ENCODE measurements at regions not wholly inside any gene's neighbourhood (a gene's known extent, or its start where the extent isn't known, plus 50 kb on each side); places are given as distances from the start of the nearest gene placed in this dataset.

DNA sequence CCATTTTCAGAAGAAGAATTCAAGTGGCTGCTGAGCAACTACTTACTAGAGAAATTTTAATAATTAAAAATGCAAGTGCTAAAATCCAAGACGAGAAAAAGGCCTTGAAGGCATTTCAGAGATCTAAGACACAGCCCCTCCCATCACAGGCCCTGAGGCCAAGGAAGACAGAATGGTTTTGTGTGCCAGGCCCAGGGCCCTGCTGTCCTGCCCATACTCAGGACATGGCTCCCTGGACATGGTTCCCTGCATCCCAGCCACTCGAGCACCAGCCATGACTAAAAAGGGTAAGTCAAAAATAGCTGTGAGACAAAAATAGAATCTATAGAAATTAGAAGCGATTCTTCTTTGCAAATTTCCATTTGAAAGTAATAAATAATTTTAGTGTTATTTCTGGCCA is 364.9 kb downstream of the COL12A1 start:
- ATAC-seq (no peak), DNase-seq (no peak)
- Mint-ChIP-seq H3K4me3 (no peak overlapping the region), H3K9me3 (ENCODE audit: low read depth) (no peaks in the 10 kb centered on the region), H3K27me3 (no peaks in the 10 kb centered on the region), H3K27ac (no peak overlapping the region), H3K36me3 (no peaks in the 10 kb centered on the region), H3K4me1 (no peaks in the 10 kb centered on the region)
- CTCF ChIA-PET = no interaction called here

DNA sequence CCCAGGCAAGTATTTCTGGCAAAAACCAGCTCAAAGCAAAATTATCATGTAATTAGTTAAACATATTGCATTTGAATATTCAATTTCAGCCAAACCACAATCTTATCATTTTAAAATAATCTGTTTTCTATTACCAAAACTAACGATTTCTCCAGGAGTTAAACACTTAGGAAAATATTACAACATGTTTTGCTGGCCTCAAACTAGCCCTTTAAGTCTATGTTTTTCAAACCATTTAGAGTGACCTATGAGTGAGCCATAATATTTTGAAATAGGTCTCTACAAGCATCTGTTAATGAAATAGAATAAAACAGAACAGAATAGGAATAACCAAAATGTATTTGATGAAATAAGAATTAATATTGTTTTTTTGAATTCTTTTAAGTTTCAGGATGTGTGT is 370.9 kb downstream of the COL12A1 start:
- Mint-ChIP-seq H3K36me3 (no peaks in the 10 kb centered on the region), H3K27me3 (no peaks in the 10 kb centered on the region), H3K4me3 (no peak overlapping the region), H3K27ac (no peak overlapping the region), H3K4me1 (no peaks in the 10 kb centered on the region), H3K9me3 (ENCODE audit: low read depth) (peaks cover 4% of the 10 kb centered on the region)
- CTCF ChIA-PET = no interaction called here
- ATAC-seq = no peak
- DNase-seq = no peak

DNA sequence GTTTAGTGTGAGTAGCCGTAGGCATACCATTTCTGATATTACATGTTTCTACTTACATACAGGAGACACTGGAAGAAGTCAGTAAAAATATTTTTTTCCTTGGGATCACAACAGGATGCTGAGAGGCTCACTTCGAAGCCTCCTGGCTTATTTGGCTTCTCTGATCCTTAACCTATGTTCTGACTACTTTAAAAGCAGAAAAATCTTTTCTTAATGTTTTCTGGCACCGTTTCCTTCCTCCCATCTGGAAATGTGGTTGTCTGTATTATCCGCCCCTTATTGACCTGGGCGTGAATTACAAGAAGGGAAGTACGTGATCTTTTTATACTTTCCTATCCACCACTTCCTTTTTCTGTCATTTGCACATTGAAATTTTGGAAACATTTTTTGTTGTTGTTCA is 379.6 kb downstream of the COL12A1 start:
- H3K9me3 Mint-ChIP-seq (ENCODE audit: low read depth) = peaks cover 4% of the 10 kb centered on the region
- no peaks in the 10 kb centered on the region for H3K36me3 Mint-ChIP-seq
- CTCF ChIA-PET = no interaction called here
- no peaks in the 10 kb centered on the region for H3K27me3 Mint-ChIP-seq
- ATAC-seq (no peak), DNase-seq (no peak)
- no peaks in the 10 kb centered on the region for H3K4me1 Mint-ChIP-seq
- H3K4me3 Mint-ChIP-seq = no peak overlapping the region
- no peak overlapping the region for H3K27ac Mint-ChIP-seq

DNA sequence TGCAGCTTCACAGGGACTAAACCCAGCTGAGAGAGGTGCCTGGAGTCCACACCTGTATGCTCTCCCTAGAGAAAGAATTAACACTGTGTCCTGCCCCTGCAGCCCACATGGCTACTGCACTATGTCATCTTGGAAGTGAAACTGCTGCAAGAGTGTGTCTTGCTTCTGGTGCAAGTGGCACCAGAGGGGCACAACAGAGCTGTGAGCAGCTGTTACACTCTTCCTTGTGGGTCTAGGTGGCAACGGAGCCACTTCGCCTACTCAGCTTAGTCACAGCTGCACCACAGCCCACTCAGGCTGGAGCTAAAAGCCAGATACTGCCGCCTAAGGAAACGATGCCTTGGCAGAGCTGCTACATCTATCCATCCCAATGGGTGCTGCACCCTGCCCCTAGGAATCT is 391.4 kb downstream of the COL12A1 start:
- H3K4me3 Mint-ChIP-seq = no peak overlapping the region
- H3K27ac Mint-ChIP-seq = no peak overlapping the region
- no peak for DNase-seq
- no peaks in the 10 kb centered on the region for H3K4me1 Mint-ChIP-seq
- no peak for ATAC-seq
- no peaks in the 10 kb centered on the region for H3K27me3 Mint-ChIP-seq
- CTCF ChIA-PET = no interaction called here
- H3K9me3 Mint-ChIP-seq (ENCODE audit: low read depth) = peaks cover 12% of the 10 kb centered on the region
- H3K36me3 Mint-ChIP-seq = no peaks in the 10 kb centered on the region

DNA sequence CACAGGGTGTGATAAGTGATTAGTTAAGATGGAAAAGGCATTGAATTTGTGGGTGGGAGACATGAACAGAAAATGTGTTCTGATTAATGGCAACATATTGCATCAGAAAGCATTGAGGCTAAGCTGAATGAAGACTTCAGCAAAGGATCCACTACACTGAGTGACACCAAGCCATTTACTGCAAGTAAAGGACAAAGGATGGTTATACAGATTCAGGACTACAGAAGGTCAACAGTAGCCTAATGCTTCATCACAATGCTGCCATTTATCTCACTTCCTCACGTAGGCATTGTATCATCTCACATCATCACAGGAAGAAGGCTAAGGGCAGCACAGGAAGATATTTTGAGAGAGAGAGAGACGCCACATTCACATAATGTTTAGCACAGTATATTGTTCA is 398.2 kb downstream of the COL12A1 start:
- no peaks in the 10 kb centered on the region for H3K36me3 Mint-ChIP-seq
- no peak for ATAC-seq
- H3K4me3 Mint-ChIP-seq = no peak overlapping the region
- no peaks in the 10 kb centered on the region for H3K27me3 Mint-ChIP-seq
- no peak overlapping the region for H3K27ac Mint-ChIP-seq
- H3K4me1 Mint-ChIP-seq = no peaks in the 10 kb centered on the region
- CTCF ChIA-PET = no interaction called here
- H3K9me3 Mint-ChIP-seq (ENCODE audit: low read depth) = no peaks in the 10 kb centered on the region
- DNase-seq = no peak

DNA sequence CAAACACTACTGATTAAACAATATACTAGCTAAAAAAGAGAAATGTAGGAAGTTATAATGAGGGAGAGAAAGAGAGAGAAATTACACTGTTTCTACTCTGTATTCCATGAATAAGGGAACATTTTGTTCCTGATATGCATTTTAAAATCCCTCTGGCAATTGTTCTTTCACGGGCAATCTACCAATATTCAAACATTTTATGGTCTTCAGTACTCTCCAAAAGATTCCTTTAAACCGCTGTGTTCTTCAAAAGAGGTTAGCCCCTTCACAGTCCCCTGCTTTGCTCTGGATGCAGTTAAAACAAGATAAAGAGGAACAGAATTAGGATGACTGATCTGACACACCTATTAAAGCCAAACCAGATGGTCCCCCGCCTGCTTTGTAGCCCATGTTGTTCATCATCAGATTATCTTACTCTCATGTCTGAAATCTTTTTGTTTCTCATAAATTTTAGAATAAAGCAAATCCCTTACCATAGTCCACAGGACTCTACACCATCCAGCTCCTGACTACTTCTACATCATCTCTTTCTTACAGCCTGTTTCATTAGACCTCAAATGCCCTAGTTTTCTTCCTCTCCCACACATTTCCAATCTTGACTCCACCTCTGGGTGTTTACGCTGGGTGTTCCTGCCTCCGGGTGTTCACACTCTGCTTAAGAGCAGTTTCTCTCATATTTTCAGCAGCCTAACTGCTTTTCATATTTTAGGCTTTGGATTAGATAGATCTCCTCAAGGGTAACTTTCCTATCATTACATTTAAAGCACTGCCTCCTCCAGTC is 399.7 kb downstream of the COL12A1 start:
- Mint-ChIP-seq H3K4me1 (no peaks in the 10 kb centered on the region), H3K27me3 (no peaks in the 10 kb centered on the region), H3K27ac (no peak overlapping the region), H3K4me3 (no peak overlapping the region), H3K36me3 (no peaks in the 10 kb centered on the region), H3K9me3 (ENCODE audit: low read depth) (no peaks in the 10 kb centered on the region)
- CTCF ChIA-PET = no interaction called here
- DNase-seq (no peak), ATAC-seq (no peak)

DNA sequence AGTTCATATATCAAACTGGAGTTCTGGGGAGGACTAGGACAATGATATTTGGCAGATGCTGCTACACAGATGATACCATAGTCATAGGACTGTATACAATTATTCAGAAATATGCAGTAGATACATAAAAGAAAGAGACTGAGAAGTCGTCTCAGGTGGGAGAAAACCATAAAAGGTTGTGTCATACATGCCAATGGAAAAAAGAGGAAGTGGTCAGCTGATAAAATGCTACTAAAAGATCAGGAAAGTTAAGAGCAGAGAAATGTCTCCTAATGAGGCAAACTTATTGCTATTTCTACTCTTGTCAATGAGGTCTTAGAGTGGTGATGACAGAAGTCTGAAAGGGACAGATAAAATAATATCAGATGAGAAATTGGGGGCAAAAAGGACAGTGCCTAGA is 407.6 kb downstream of the COL12A1 start:
- Mint-ChIP-seq H3K36me3 (no peaks in the 10 kb centered on the region), H3K4me3 (no peak overlapping the region), H3K9me3 (ENCODE audit: low read depth) (peaks cover 2% of the 10 kb centered on the region), H3K27ac (no peak overlapping the region), H3K27me3 (no peaks in the 10 kb centered on the region), H3K4me1 (no peaks in the 10 kb centered on the region)
- DNase-seq (no peak), ATAC-seq (no peak)
- CTCF ChIA-PET = no interaction called here

DNA sequence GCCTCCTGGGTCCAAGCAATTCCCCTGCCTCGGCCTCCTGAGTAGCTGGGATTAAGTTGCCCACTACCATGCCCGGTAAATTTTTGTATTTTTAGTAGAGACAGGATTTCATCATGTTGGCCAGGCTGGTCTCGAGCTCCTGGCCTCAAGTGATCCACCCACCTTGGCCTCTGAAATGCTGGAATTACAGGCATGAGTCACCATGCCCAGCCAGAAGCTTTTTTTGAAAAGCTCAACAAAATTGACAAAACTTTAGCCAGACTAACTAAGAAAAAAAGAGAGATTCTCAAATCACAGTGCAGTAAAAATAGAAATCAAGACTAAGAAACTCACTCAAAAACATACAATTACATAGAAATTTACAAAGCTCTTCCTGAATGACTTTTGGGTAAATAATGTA is 420.6 kb downstream of the COL12A1 start:
- no peaks in the 10 kb centered on the region for H3K27me3 Mint-ChIP-seq
- DNase-seq (no peak), ATAC-seq (no peak)
- CTCF ChIA-PET = interaction anchor here (0.7 kb wide), 1 partner anchor 591 kb away, joined by 3 read pairs; no protein-coding TSS in a partner anchor
- H3K4me1 Mint-ChIP-seq = no peaks in the 10 kb centered on the region
- H3K9me3 Mint-ChIP-seq (ENCODE audit: low read depth) = no peaks in the 10 kb centered on the region
- H3K36me3 Mint-ChIP-seq = no peaks in the 10 kb centered on the region
- no peak overlapping the region for H3K4me3 Mint-ChIP-seq
- H3K27ac Mint-ChIP-seq = no peak overlapping the region

DNA sequence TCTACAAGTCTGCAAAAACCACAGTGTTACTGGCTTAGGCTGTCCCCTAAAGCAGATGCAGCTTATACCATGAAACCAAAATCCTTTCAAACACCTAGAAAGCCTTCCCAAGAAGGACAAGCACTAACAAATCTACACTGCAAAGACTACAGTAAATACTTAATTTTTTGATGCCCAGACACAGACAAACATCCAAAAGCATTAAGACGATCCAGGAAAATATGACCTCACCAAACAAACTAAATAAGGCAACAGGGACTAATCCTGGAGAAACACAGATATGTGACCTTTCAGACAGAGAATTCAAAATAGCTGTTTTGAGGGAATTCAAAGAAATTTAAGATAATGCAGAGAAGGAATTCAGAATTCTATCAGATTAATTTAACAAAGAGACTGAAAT is 423.5 kb downstream of the COL12A1 start:
- no peaks in the 10 kb centered on the region for H3K27me3 Mint-ChIP-seq
- no peak overlapping the region for H3K4me3 Mint-ChIP-seq
- no peak overlapping the region for H3K27ac Mint-ChIP-seq
- ATAC-seq (no peak), DNase-seq (no peak)
- no peaks in the 10 kb centered on the region for H3K36me3 Mint-ChIP-seq
- CTCF ChIA-PET = no interaction called here
- H3K9me3 Mint-ChIP-seq (ENCODE audit: low read depth) = no peaks in the 10 kb centered on the region
- H3K4me1 Mint-ChIP-seq = no peaks in the 10 kb centered on the region

DNA sequence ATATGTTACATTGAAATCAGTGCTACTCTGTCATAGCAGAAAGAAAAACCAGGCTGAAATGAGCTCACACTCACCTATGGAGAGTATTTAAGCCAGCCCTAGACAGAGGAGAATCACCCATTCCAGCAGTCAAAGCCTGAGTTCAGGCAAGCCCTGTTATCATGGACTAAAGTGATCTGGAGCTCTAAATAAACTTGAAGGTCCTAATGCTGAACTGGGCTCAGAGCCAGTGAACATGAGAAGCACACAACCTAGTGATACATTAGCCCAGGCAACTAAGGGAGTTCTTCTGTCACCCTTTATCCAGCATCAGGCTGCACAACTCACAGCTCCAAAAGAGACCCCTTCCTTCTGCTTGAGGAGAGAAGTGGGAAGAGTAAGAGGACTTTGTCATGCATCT is 425.0 kb downstream of the COL12A1 start:
- Mint-ChIP-seq H3K27me3 (no peaks in the 10 kb centered on the region), H3K4me3 (no peak overlapping the region), H3K27ac (no peak overlapping the region), H3K36me3 (no peaks in the 10 kb centered on the region), H3K9me3 (ENCODE audit: low read depth) (no peaks in the 10 kb centered on the region), H3K4me1 (no peaks in the 10 kb centered on the region)
- CTCF ChIA-PET = no interaction called here
- ATAC-seq (no peak), DNase-seq (no peak)

DNA sequence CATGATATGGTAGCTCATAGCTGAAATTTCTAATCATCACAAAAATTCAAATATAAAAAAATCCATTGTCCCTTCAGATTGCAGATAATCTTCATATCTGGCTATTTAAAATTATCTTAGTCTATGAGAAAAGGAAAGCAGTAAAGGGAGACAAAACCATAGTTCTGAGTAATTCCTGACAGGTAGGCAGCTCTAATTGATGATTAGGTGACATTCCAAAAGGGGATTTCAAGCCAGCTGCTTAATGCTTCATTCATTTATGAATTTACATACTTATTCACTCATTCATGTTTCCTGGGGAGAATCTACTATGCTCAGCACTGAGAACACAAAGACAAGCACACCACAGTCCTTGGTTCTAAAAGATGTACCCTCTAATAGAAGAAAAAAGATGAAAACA is 437.1 kb downstream of the COL12A1 start:
- H3K27ac Mint-ChIP-seq = no peak overlapping the region
- no peak for DNase-seq
- no peaks in the 10 kb centered on the region for H3K27me3 Mint-ChIP-seq
- no peaks in the 10 kb centered on the region for H3K4me1 Mint-ChIP-seq
- no peaks in the 10 kb centered on the region for H3K36me3 Mint-ChIP-seq
- CTCF ChIA-PET = no interaction called here
- no peak overlapping the region for H3K4me3 Mint-ChIP-seq
- H3K9me3 Mint-ChIP-seq (ENCODE audit: low read depth) = peaks cover 3% of the 10 kb centered on the region
- no peak for ATAC-seq

DNA sequence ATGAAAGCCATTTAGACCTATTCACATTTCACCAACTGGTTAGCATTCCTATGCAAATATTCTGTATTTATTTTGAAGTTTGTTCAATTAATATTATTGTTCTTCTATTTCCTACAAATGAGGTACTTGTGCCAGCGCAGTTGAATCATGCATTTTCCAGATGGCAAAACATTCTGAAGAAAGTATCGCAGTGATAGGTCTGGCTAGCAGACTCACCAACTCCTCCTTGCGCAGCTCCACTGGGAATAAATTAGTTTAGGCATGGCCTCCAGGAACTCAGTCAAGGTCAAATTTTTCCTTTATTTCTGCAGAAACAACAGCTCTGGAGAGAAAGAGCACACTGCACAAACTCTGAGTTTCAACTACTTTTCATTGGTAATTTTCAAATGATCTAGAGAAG is 437.7 kb downstream of the COL12A1 start:
- CTCF ChIA-PET = no interaction called here
- no peak for DNase-seq
- H3K27me3 Mint-ChIP-seq = no peaks in the 10 kb centered on the region
- no peak overlapping the region for H3K27ac Mint-ChIP-seq
- ATAC-seq = no peak
- no peaks in the 10 kb centered on the region for H3K36me3 Mint-ChIP-seq
- peaks cover 3% of the 10 kb centered on the region for H3K9me3 Mint-ChIP-seq (ENCODE audit: low read depth)
- no peaks in the 10 kb centered on the region for H3K4me1 Mint-ChIP-seq
- H3K4me3 Mint-ChIP-seq = no peak overlapping the region

DNA sequence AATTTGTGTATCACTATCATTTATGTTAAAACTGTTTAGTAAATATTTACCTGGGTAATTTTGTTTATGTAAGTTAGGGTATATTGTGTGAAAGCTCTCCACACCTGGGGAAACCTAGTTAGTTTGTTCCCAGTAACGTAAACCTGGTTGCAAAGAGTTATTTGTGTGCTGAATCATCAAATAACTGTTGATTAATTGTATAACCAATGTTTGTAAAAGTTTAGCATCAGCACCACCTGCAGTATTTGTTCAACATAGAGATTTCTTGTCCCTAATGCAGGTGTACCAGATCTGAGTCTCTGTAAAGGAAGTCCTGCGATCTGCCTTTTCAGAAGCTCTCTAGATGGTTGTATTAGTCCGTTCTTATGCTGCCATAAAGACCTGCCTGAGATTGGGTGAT is 440.4 kb downstream of the COL12A1 start:
- ATAC-seq (no peak), DNase-seq (no peak)
- H3K4me3 Mint-ChIP-seq = no peak overlapping the region
- no peaks in the 10 kb centered on the region for H3K36me3 Mint-ChIP-seq
- CTCF ChIA-PET = no interaction called here
- no peaks in the 10 kb centered on the region for H3K4me1 Mint-ChIP-seq
- no peak overlapping the region for H3K27ac Mint-ChIP-seq
- H3K27me3 Mint-ChIP-seq = no peaks in the 10 kb centered on the region
- H3K9me3 Mint-ChIP-seq (ENCODE audit: low read depth) = peaks cover 3% of the 10 kb centered on the region

DNA sequence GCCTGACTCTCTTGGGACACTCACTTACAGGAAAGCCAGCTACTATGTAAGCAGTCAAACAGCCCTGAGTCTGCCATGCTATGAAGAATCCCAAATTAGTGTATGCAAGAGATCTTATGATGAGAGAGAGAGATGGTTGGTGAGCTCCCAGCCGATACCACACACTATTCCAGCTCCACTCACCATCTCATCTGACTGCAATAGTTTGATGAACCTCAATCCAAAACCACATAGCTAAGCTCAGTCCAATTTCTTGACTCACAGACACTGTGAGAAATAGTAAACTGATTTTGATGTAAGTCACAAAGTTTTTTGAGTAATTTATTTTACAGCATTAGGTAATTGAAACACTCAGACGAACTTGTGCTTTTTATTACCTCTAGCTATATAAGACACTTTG is 441.4 kb downstream of the COL12A1 start:
- Mint-ChIP-seq H3K27me3 (no peaks in the 10 kb centered on the region), H3K4me1 (no peaks in the 10 kb centered on the region), H3K27ac (no peak overlapping the region), H3K9me3 (ENCODE audit: low read depth) (no peaks in the 10 kb centered on the region), H3K36me3 (no peaks in the 10 kb centered on the region), H3K4me3 (no peak overlapping the region)
- CTCF ChIA-PET = no interaction called here
- DNase-seq (no peak), ATAC-seq (no peak)

DNA sequence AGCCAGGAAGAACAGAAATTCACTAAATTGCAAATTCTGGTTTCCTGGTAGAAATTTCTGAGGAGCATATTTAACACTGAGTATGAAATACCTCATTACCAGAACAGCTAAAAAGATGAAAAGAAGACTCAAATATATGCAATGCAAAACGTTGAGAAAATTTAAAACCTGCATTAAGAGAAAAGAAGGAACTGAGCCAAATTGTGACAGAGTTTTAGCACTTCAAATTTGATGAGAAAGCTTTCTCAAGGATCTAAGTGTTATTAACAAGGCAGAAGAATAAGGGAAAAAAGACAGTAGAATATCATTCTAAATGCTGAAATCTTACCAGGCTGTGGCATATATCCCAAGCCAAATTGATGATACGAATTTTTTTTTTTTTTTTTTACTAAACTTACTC is 443.0 kb downstream of the COL12A1 start:
- Mint-ChIP-seq H3K36me3 (no peaks in the 10 kb centered on the region), H3K9me3 (ENCODE audit: low read depth) (peaks cover 3% of the 10 kb centered on the region), H3K27ac (no peak overlapping the region), H3K4me3 (no peak overlapping the region), H3K27me3 (no peaks in the 10 kb centered on the region), H3K4me1 (no peaks in the 10 kb centered on the region)
- DNase-seq (no peak), ATAC-seq (no peak)
- CTCF ChIA-PET = no interaction called here

All from activated CD8-positive, alpha-beta memory T cell treated with anti-CD3 and anti-CD28 coated beads, Interleukin-2, amount 10 ng/mL, durations not matched to agents 7 days and 5 days (primary cell).